ENCODE measurements at regions not wholly inside any gene's neighbourhood (a gene's known extent, or its start where the extent isn't known, plus 50 kb on each side); places are given as distances from the start of the nearest gene placed in this dataset.

DNA sequence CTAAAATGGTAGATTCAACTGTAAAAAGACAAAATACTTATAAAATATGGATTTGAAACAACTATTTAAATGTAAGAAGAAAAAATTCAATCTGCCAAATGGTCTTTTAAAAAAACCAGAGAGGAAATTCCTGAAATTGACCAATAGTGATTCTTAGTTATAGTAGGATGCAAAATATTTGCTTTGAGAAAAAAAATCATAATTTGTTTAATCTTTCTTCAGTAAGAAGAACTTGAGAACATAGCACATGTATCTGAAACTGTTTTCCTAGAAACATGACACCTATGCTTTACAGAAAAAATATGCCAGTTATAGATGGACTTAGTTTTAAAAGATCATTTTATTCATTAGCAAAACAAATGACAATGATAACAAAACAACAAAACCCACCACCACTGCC lies 186.9 kb upstream of the CD180 start:
- TF ChIP-seq, protein P1, sequence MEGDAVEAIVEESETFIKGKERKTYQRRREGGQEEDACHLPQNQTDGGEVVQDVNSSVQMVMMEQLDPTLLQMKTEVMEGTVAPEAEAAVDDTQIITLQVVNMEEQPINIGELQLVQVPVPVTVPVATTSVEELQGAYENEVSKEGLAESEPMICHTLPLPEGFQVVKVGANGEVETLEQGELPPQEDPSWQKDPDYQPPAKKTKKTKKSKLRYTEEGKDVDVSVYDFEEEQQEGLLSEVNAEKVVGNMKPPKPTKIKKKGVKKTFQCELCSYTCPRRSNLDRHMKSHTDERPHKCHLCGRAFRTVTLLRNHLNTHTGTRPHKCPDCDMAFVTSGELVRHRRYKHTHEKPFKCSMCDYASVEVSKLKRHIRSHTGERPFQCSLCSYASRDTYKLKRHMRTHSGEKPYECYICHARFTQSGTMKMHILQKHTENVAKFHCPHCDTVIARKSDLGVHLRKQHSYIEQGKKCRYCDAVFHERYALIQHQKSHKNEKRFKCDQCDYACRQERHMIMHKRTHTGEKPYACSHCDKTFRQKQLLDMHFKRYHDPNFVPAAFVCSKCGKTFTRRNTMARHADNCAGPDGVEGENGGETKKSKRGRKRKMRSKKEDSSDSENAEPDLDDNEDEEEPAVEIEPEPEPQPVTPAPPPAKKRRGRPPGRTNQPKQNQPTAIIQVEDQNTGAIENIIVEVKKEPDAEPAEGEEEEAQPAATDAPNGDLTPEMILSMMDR (optimal IDR thresholded peaks at IDR 0.05 in 1 of 3, IDR thresholded peaks at IDR 0.05 in 1 of 3, conservative IDR thresholded peaks at IDR 0.05 in 1 of 3; ENCODE audit: extremely low read depth in 1 of 3, insufficient read depth in 2 of 3, low read length in 3 of 3), result no peak
- no peak for TF ChIP-seq EZH2 (IDR thresholded peaks at IDR 0.05; ENCODE audit: low read length)
